GM13977 (cell line): ENCODE measurements at regions not wholly inside any gene's neighbourhood (a gene's known extent, or its start where the extent isn't known, plus 50 kb on each side); places are given as distances from the start of the nearest gene placed in this dataset.

ENCODE experiments used
- DNase-seq: peaks from one replicate; pipeline ENCODE4 v3.0.0; 2012; ENCODE audit warnings: low spot score
- in situ Hi-C: fragments of 300-500 bp; cut with MboI; formaldehyde crosslinking; loops from one replicate; pipeline ENCODE4 v1.12.0; 2022; ENCODE audit warnings: low sequenced_read_pairs, low pct_unique_long_range_greater_than_20kb, mixed read lengths, inconsistent platforms; ENCODE audit not compliant: unreplicated experiment
- TF ChIP-seq, protein P1 (sequence below): IDR thresholded peaks from 2 replicates; pipeline ENCODE4 v1.5.1; 2012; ENCODE audit warnings: mild to moderate bottlenecking, control low read depth; ENCODE audit not compliant: insufficient read depth; ENCODE audit errors: extremely low read depth, missing control alignments

DNA sequence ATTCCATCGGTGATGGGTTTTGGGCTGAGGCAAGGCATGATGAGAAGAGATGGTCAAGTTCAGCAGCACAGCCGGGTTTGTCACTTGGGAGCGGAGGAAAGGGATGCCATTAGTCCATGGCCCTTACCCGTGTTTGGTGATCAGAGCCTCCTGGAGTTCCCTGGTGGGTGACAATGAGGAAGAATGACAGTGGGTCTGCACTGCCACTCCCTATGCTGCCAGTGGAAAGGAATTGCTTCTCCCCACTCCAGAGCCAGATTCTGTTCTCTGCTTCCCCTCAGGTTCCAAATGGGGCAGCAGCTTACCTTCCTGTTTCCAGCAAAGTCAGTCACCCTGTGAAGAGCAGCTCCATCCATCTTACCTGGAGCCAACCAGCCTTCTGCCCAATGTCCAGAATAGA lies 393.1 kb downstream of the PTPRU start:
- DNase-seq, result no peak
- in situ Hi-C loops, result no loop called here

DNA sequence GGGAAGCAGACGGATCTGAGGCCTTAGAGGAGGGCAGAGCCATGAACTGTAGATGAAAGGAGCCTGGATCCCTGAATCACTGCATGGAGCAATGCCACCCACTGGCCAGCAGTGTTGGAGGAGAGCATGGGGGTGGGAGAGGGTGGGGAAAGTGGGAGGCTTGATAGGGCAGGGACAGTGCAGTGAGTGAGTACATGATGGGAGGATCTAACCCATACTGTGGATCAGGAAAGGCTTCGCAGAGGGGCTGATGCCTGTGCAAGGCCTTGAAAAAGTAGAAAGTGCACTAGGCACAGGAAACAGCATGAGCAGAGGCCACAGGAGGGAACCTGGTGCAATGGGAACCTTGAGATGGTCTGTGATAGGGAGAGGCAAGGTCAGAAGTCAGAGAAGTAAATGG lies 391.9 kb downstream of the PTPRU start:
- no peak for DNase-seq
- TF ChIP-seq, protein P1, sequence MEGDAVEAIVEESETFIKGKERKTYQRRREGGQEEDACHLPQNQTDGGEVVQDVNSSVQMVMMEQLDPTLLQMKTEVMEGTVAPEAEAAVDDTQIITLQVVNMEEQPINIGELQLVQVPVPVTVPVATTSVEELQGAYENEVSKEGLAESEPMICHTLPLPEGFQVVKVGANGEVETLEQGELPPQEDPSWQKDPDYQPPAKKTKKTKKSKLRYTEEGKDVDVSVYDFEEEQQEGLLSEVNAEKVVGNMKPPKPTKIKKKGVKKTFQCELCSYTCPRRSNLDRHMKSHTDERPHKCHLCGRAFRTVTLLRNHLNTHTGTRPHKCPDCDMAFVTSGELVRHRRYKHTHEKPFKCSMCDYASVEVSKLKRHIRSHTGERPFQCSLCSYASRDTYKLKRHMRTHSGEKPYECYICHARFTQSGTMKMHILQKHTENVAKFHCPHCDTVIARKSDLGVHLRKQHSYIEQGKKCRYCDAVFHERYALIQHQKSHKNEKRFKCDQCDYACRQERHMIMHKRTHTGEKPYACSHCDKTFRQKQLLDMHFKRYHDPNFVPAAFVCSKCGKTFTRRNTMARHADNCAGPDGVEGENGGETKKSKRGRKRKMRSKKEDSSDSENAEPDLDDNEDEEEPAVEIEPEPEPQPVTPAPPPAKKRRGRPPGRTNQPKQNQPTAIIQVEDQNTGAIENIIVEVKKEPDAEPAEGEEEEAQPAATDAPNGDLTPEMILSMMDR, result no peak
- in situ Hi-C loops, result no loop called here

More for the DNA sequence above, 393.1 kb downstream of the PTPRU start:
- TF ChIP-seq, protein P1, result no peak

DNA sequence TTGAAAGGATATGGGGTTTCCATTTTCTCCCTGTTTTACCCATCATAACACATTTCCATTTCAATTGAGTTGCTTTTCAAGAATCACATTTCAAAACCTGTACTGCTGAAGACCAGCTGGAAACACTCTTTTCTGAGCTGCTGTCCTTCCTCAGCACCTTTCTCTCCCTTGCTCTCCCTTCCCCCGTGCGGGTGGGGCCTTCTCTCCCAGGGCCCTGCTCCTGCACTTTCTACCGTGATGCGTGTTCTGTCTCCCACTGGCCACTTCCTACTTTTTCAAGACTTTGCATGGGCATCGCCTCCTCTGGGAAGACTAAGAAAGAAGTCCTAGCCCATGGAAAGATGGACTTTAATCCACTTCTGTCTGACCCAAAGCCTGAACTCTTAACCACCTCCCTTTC lies 390.4 kb downstream of the PTPRU start:
- TF ChIP-seq, protein P1, result no peak
- in situ Hi-C loops, result no loop called here

DNA sequence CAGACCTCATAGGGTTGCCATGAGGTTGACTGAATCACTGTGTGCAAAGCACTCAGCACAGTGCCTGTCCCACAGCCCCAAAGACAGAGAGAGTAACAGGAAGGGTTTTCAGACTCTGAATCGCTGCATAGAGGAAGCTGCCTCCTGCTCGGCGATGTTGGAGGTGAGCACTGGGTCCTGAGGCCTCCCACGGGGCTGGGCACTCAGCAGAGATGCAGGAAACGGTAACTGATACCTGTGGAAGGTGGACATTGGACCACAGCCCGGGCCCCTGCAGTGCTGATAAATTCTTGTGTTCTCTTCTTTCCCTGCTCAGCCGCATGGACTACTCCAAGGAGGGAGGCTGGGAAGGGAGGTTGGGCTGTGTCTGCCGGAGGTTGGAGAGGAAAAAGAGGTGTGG lies 389.7 kb downstream of the PTPRU start:
- TF ChIP-seq, protein P1, result no peak
- in situ Hi-C loops, result no loop called here

More for the DNA sequence above, 390.4 kb downstream of the PTPRU start:
- no peak for DNase-seq

DNA sequence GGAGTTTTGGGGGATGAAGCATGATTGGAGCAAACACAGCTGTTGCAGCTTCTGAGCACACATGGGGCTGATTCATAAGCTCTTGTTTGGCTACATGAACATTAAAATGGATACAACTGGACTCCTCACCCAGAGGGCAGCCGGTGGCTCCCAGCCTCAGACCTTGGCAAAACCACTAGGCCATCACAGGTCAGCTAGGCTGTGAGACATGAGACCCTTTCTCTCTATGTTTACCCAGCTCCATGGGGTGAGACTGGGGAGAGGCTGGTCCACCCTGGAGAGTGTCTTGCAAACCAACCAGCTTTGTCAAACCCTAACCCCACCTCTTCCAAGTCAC lies 388.7 kb downstream of the PTPRU start:
- TF ChIP-seq, protein P1, result no peak
- in situ Hi-C loops, result no loop called here
- no peak for DNase-seq

More for the DNA sequence above, 389.7 kb downstream of the PTPRU start:
- no peak for DNase-seq

DNA sequence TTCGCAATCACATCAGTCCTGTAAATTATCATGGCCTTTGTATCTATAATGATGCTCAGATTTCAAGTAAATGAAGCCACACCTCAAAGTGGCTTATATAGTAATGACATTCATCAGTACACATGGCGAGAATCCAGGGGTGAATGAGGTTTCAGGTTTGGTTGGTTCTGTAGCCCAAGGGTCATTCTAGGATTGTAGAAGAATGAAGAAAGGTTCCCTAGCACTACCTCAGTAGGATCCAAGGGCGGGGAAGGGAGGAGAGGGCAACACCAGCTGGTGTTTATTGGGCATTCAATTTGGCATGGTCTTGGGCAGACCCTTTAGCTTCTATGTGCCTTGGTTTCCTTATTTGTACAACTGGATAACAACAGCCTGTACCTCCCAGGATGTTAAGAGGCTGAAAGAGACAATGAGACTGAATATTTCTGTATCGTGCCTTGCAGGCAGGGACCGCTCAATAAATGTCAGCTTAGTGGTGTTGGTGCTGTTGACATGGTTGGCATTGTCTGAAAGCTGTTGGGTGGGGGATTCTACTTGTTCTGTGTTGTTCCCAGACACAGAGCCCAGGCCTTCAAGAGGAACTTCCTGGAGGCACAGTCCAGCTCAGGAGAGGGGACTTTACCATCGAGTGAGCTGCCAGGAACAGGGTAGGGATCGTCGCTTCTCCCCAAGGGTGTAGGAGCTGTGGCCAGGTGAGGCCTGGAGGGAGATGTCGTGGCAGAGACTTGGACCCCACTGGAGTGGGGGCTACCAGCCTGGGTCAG lies 388.2 kb downstream of the PTPRU start:
- TF ChIP-seq, protein P1, result no peak
- in situ Hi-C loops, result no loop called here
- no peak for DNase-seq
